Thymus (tissue), 11 donors: ENCODE measurements at regions not wholly inside any gene's neighbourhood (a gene's known extent, or its start where the extent isn't known, plus 50 kb on each side); places are given as distances from the start of the nearest gene placed in this dataset.

Experiments used
- DNase-seq, 9 donors: peaks; one replicate each; pipeline ENCODE4 v3.0.0-alpha.2; 2013; ENCODE audit warnings: low spot score in 9 of 9, low read depth in 6 of 9, missing footprints in 1 of 9
- H3K27ac ChIP-seq, 2 donors: one replicate each; pipeline ENCODE4 v1.5.1; 2013; ENCODE audit warnings: control low read depth in 1 of 2, low read depth in 1 of 2, low read length in 1 of 2, mild to moderate bottlenecking in 1 of 2, moderate library complexity in 1 of 2
- H3K27me3 ChIP-seq, 2 donors: one replicate each; pipeline ENCODE4 v1.5.1; 2013; ENCODE audit warnings: low read length in 1 of 2; ENCODE audit not compliant: control insufficient read depth in 2 of 2, insufficient read depth in 1 of 2
- H3K36me3 ChIP-seq, 2 donors: one replicate each; pipeline ENCODE4 v1.5.1; 2013; ENCODE audit warnings: low read length in 1 of 2, mild to moderate bottlenecking in 1 of 2, moderate library complexity in 1 of 2; ENCODE audit not compliant: control insufficient read depth in 2 of 2, insufficient read depth in 2 of 2
- H3K4me1 ChIP-seq, 2 donors: one replicate each; pipeline ENCODE4 v1.5.1; 2013; ENCODE audit warnings: low read length in 2 of 2; ENCODE audit not compliant: control insufficient read depth in 2 of 2, insufficient read depth in 2 of 2
- H3K4me3 ChIP-seq, 2 donors: one replicate each; pipeline ENCODE4 v1.5.1; 2013; ENCODE audit warnings: low read length in 2 of 2, control low read depth in 1 of 2, mild to moderate bottlenecking in 1 of 2
- H3K9me3 ChIP-seq, 2 donors: one replicate each; pipeline ENCODE4 v1.5.1; 2013; ENCODE audit warnings: low read length in 1 of 2, mild to moderate bottlenecking in 1 of 2; ENCODE audit not compliant: control insufficient read depth in 2 of 2, insufficient read depth in 1 of 2
- WGBS: extraction: QIAGEN DNeasy Blood & Tissue Kit; methylation state at CpG from one replicate; pipeline ENCODE4 v1.1.7; 2013; 5-methylcytosine and 5-hydroxymethylcytosine counted together
- donor health status: healthy.

- Histone ChIP-seq H3K4me1 (no peaks in the 10 kb centered on the region), H3K4me3 (no peak overlapping the region), H3K27ac (no peak overlapping the region), H3K27me3 (no peaks in the 10 kb centered on the region), H3K9me3 (no peaks in the 10 kb centered on the region), H3K36me3 (no peaks in the 10 kb centered on the region)
- DNase-seq, result no peak
Observed at GRCh38 chr5:124901081-124901480, 154.6 kb upstream of the ZNF608 start.

GRCh38 chr5:124902097-124902821 is 155.8 kb upstream of the ZNF608 start:
- H3K27ac ChIP-seq, result peak overlapping the region in 1 of 2 donors; percentile 8
- 22% methylated on average over 5 of the region's 5 CpGs for WGBS

GRCh38 chr5:124905256-124906130 is 159.1 kb upstream of the ZNF608 start:
- 95% methylated on average over 2 of the region's 2 CpGs for WGBS
- no peak for DNase-seq

More at GRCh38 chr5:124902097-124902821, 155.8 kb upstream of the ZNF608 start:
- no peaks in the 10 kb centered on the region for H3K36me3 ChIP-seq
- H3K4me1 ChIP-seq, result peaks cover 3 to 11% of the 10 kb centered on the region in 2 donors
- H3K27me3 ChIP-seq, result no peaks in the 10 kb centered on the region
- peak in 5 of 9 donors; percentile 25 to 62 (median 38) for DNase-seq
- no peak overlapping the region for H3K4me3 ChIP-seq
- H3K9me3 ChIP-seq, result no peaks in the 10 kb centered on the region

GRCh38 chr5:124906339-124907097 is 160.1 kb upstream of the ZNF608 start:
- 17% methylated on average over 6 of the region's 6 CpGs for WGBS
- DNase-seq, result no peak
- Histone ChIP-seq H3K36me3 (no peaks in the 10 kb centered on the region), H3K27ac (no peak overlapping the region), H3K4me3 (no peak overlapping the region), H3K27me3 (no peaks in the 10 kb centered on the region), H3K9me3 (no peaks in the 10 kb centered on the region), H3K4me1 (peaks cover 3 to 12% of the 10 kb centered on the region in 2 donors)

More at GRCh38 chr5:124905256-124906130, 159.1 kb upstream of the ZNF608 start:
- Histone ChIP-seq H3K4me3 (no peak overlapping the region), H3K9me3 (no peaks in the 10 kb centered on the region), H3K27me3 (no peaks in the 10 kb centered on the region), H3K27ac (no peak overlapping the region), H3K4me1 (peaks cover 3 to 12% of the 10 kb centered on the region in 2 donors), H3K36me3 (no peaks in the 10 kb centered on the region)

GRCh38 chr5:124907098-124907644 is 160.7 kb upstream of the ZNF608 start:
- WGBS, result 87% methylated on average over 12 of the region's 12 CpGs
- Histone ChIP-seq H3K4me1 (peaks cover 3 to 12% of the 10 kb centered on the region in 2 donors), H3K36me3 (no peaks in the 10 kb centered on the region), H3K27me3 (no peaks in the 10 kb centered on the region), H3K4me3 (no peak overlapping the region), H3K9me3 (no peaks in the 10 kb centered on the region), H3K27ac (no peak overlapping the region)
- DNase-seq, result no peak

- H3K27me3 ChIP-seq, result no peaks in the 10 kb centered on the region
- no peaks in the 10 kb centered on the region for H3K36me3 ChIP-seq
- no peak overlapping the region for H3K27ac ChIP-seq
- H3K4me3 ChIP-seq, result no peak overlapping the region
- H3K4me1 ChIP-seq, result peaks cover 3 to 12% of the 10 kb centered on the region in 2 donors
- 95% methylated on average over 7 of the region's 7 CpGs for WGBS
- no peaks in the 10 kb centered on the region for H3K9me3 ChIP-seq
- no peak for DNase-seq
Observed at GRCh38 chr5:124908581-124909451, 162.4 kb upstream of the ZNF608 start.

- 97% methylated on average over 5 of the region's 5 CpGs for WGBS
- no peak overlapping the region for H3K4me3 ChIP-seq
- DNase-seq, result no peak
- no peak overlapping the region for H3K27ac ChIP-seq
- no peaks in the 10 kb centered on the region for H3K27me3 ChIP-seq
- H3K4me1 ChIP-seq, result peaks cover 3 to 12% of the 10 kb centered on the region in 2 donors
- no peaks in the 10 kb centered on the region for H3K36me3 ChIP-seq
- H3K9me3 ChIP-seq, result no peaks in the 10 kb centered on the region
Observed at GRCh38 chr5:124909734-124910133, 163.3 kb upstream of the ZNF608 start.

- DNase-seq, result no peak
- Histone ChIP-seq H3K36me3 (no peaks in the 10 kb centered on the region), H3K27ac (no peak overlapping the region), H3K9me3 (no peaks in the 10 kb centered on the region), H3K27me3 (no peaks in the 10 kb centered on the region), H3K4me1 (peaks cover 3 to 12% of the 10 kb centered on the region in 2 donors), H3K4me3 (no peak overlapping the region)
- 95% methylated on average over 3 of the region's 3 CpGs for WGBS
Observed at GRCh38 chr5:124910354-124911016, 164.0 kb upstream of the ZNF608 start.
